AML-193 (cell line): ENCODE measurements at regions not wholly inside any gene's neighbourhood (a gene's known extent, or its start where the extent isn't known, plus 50 kb on each side); places are given as distances from the start of the nearest gene placed in this dataset.

Experiments
- DNase-seq, 2 experiments: peaks; one replicate each; lab custom pipeline; 2025; lab: John Stamatoyannopoulos, UW

- DNase-seq: no peak
These were observed 227.5 kb upstream of the IGF1R start for GRCh38 chr15:98420837-98421236.

- peak; percentile 3 to 4 for DNase-seq
These were observed 226.8 kb upstream of the IGF1R start for GRCh38 chr15:98421419-98422129.

- DNase-seq: no peak
These were observed 226.2 kb upstream of the IGF1R start for GRCh38 chr15:98422130-98422478.

- DNase-seq: no peak
These were observed 223.2 kb upstream of the IGF1R start for GRCh38 chr15:98425173-98425572.

DNA sequence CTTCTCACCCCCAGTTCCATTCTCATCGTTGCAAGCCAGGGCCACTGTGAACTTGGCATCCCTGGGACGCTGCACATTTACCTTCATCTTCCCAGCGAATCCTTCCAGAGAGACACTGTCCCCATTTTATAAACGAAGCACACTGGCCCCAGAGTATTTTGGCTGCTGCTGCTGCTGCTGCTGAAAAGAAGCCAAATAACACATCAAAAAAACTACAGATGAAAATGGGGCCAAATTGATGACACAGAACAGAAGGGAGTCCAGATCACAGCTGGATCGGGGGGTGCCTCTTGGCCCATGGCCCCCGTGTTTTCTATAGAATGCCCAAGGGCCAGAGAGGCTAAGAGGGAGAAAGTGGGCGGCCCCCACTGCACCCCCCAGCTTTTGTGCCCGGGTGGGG is 221.0 kb upstream of the IGF1R start:
- no peak for DNase-seq

DNA sequence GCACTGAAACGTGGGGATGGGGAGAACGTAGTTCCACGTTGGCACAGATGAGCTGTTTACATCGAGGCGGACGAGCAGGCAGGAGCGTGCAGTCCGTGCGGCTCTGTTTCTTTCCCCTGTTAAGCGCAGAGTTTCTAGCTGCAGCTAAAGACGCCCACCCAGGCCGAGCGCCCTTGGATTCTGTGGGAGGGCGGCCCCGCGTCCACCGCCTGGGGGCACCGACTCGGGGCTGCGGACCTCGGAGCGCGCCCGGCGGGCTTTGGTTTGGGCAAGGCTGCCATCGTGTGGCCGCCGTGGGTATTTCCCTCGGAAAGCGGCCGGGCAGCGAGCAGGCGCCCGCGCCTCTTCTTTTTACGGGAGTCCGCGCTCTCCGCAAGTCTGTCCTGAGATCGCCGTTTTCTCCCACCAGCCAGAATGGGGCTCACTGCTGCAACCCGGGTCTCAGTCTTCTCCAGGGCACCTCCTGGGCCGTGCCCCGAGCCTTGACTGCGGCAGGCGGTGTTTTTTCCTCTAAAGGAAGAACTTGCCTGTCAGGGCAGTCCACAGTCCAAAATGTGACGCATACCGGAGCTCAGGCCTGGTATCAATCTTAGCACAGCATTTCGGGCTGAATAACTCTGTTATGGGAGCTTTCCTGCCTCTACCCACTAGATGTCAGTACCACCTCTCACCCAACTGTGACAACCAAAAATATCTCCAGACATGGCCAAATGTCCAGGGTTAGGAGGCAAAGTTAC is 219.9 kb upstream of the IGF1R start:
- peak; percentile 6 to 16 for DNase-seq

- no peak for DNase-seq
These were observed 217.2 kb upstream of the IGF1R start for GRCh38 chr15:98431171-98431570.

- no peak for DNase-seq
These were observed 215.0 kb upstream of the IGF1R start for GRCh38 chr15:98433346-98433745.

GRCh38 chr15:98433856-98434255 is 214.5 kb upstream of the IGF1R start:
- DNase-seq: no peak

GRCh38 chr15:98437752-98438151 is 210.6 kb upstream of the IGF1R start:
- no peak for DNase-seq

DNA sequence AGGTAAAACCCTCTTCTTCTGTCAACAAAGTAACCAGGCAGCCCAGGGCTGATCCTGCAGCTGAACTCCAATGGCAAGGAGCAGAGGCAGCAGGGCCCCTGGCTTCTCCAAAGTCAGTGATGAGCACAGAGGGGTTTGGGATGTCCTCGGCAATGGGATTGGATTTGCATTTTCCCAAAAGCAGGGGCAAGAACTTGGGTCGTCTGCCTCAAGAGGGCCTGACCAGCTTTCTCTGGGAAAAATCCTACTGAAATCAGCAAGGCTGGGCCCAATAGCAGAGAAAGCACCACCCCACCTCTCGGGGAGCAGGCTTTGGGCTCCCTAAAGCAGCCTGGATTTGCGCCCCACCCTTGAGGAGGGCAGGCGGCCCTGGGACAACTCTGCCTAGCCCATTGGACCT is 210.0 kb upstream of the IGF1R start:
- no peak for DNase-seq

DNA sequence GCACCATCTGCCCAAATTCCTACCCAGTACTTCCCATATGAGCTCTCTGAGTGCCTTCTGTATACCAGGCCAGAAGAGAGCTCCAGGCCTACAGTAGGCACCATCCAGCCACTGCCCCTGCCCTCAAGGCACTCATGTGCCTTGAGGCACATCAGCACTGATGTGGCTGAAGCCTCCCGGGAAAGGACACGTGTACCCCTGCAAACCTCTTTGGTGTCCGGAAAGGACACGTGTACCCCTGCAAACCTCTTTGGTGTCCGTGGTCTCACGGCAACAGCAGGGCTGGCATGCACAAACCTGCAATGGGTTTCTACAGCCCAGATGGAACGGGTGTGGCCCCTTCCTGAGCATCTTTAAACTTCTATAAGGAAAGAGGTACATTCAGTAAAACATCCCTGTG is 209.4 kb upstream of the IGF1R start:
- no peak for DNase-seq

- DNase-seq: no peak
These were observed 208.8 kb upstream of the IGF1R start for GRCh38 chr15:98439523-98439942.

GRCh38 chr15:98440917-98441316 is 207.4 kb upstream of the IGF1R start:
- DNase-seq: no peak

DNA sequence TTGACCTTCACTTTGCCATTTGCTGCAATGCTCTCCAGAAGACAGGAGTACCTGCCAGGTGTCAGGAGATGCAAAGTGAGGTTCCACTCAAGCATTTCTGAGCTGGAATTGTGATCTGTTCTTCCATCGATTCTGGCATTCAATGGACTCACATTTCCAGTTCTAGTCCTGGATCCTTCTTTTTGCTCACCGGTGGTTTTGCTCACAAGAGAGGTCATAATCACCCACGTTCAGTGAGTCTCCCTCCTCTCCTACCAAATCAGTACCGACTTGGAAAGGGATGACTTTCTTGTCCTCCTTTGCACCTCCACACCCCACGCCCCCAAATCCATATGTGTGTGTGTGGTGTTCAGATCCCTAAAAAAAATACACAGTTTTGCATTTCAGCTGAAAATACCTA is 206.7 kb upstream of the IGF1R start:
- no peak for DNase-seq

- peak; percentile 34 to 49 for DNase-seq
These were observed 205.9 kb upstream of the IGF1R start for GRCh38 chr15:98442379-98442833.

- DNase-seq: no peak
These were observed 205.4 kb upstream of the IGF1R start for GRCh38 chr15:98442901-98443300.

DNA sequence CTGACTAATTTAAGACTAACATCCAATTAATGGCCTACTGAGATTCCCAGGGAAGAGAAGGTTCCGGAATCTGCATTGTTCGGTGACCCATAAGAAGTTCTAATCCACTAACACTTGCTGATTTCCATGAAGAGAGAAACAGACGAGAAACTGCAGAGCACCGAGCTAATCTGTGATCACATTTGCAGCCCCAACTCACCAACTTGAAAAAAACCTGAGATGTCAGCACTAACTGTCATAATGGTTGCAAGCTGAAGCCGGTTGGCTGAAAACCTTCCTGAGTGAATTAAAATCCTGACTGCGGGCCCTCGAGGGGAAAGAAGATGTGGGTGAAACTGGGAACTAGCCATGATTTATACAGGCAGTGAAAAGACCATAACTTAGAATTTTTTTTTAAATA is 204.8 kb upstream of the IGF1R start:
- no peak for DNase-seq

DNA sequence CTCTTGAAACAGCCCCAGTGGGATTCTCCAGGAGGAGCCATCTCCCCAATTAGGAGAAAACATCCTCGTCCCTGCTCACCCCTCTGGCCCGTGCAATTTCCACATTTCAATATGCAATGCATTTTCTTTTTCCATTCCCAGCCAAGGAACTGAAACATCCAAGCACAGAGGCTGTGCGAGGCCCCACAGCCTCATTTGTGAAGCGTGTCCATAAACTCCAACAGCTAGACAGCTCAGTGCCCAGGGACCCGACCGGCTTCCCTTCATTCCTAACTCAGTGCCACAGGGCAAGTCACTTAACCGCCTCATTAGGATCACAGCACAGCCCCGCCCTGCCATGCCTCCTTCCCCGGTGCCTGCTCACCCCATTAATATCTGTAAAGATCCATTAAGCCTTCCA is 204.2 kb upstream of the IGF1R start:
- no peak for DNase-seq

DNA sequence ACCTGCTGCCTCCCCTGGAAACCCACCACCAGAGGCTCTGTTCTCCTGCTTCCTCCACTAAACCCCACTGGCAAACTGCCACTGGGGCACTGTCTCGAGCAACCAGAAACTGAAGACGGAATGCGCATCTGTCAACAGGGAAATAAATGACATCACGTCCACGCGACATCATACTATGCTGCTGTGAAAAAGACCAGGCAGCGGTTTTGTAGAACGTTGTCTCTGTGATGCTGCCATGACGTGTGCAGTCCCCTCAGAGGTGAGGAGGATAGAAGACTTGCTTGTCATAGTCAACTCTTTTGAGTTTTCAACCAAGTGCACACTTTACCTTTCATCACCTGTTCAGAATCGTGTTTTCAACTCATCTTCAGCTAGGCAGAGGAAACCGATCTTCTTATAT is 203.0 kb upstream of the IGF1R start:
- no peak for DNase-seq

- no peak for DNase-seq
These were observed 202.3 kb upstream of the IGF1R start for GRCh38 chr15:98446083-98446482.

DNA sequence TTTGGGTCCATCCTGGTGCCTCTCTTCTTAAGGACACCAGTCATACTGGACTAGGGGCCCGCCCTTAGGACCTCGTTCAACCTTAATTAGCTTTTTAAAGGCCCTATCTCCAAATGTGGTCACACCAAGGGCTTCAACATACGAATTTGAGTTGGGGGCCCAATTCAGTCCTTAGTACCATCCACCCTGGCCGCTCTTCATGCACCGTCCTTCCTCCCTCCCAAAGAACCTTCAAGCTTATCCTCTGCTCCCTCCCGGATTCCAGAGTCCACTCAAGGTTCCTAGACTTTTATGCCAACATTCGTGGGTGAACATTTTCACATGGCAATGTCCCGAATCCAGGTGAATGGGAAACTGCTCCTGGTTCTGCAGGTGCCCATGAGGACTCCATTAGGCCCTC is 201.3 kb upstream of the IGF1R start:
- no peak for DNase-seq

GRCh38 chr15:98451236-98451635 is 197.1 kb upstream of the IGF1R start:
- DNase-seq: no peak

GRCh38 chr15:98452238-98452637 is 196.1 kb upstream of the IGF1R start:
- no peak for DNase-seq
